ENCODE measurements at regions not wholly inside any gene's neighbourhood (a gene's known extent, or its start where the extent isn't known, plus 50 kb on each side); places are given as distances from the start of the nearest gene placed in this dataset.

DNA sequence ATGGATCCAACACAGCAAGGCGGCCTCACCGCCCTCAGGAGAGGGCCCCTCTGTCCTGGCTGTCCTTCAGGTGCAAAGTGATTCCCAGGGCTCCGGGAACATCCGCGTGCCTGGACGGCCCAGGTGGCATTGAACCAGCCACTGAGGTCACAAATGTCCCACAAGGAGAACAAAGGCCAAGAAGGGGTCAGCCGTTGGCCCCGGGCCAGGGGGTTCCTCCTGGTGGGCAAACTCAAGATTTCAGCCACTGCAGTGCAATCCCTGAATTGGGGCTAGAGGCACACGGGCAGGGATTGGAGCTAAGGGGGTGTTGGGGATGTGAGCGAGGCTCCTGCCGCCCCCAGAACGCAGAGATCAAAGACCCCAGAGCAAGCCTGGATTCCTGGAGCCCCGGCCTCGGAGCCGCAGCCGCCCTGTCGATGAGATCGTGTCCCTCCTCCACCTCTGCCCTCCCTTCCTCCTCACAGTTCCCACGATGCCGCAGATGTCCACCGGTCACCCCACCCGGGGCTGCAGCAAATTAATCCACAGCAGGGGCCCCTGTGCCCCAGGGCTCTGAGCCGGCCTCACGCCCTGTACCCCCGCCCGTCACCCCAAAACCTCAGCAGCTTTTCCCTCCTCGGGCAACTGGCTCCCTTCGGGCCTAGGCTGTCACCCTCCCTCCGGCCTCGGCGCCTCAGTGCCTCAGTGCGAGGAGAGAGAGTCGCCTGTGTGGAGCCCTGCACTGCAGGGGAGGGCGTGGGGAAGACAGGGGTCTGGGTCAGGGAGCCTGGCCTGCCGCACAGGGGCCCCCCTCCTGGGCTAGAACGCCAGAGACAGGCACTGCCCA is 56.7 kb upstream of the GALNT9 start (continued):
- TF ChIP-seq ZBTB33 (IDR thresholded peaks at IDR 0.05; ENCODE audit: borderline replicate concordance, low read depth), result no peak
- TF ChIP-seq, protein P1, sequence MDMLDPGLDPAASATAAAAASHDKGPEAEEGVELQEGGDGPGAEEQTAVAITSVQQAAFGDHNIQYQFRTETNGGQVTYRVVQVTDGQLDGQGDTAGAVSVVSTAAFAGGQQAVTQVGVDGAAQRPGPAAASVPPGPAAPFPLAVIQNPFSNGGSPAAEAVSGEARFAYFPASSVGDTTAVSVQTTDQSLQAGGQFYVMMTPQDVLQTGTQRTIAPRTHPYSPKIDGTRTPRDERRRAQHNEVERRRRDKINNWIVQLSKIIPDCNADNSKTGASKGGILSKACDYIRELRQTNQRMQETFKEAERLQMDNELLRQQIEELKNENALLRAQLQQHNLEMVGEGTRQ (IDR thresholded peaks at IDR 0.05; ENCODE audit: borderline replicate concordance, low read depth, low read length), result no peak

GRCh38 chr12:132384916-132385774 is 55.8 kb upstream of the GALNT9 start:
- POLR2A ChIA-PET, result no interaction called here
- H3K4me1 ChIP-seq (ENCODE audit: control insufficient read depth in 1 of 2, insufficient read depth in 2 of 2, low read depth in 1 of 2, low read length in 1 of 2), result peaks cover 0 to under 1% of the 10 kb centered on the region in 2 experiments; a peak in 1 of 4 replicates
- H2AFZ ChIP-seq (ENCODE audit: low read depth), result no peak overlapping the region
- H3K27ac ChIP-seq (ENCODE audit: low read depth in 2 of 2, low read length in 1 of 2), result no peak overlapping the region
- no peaks in the 10 kb centered on the region for H3K36me3 ChIP-seq (replicated peaks in 1 of 2; ENCODE audit: control insufficient read depth in 1 of 2, insufficient read depth in 2 of 2, low read length in 1 of 2)
- H3F3A ChIP-seq (replicated peaks; ENCODE audit: insufficient read depth), result no peaks in the 10 kb centered on the region
- no peak overlapping the region for H3K4me2 ChIP-seq
- 28% methylated on average over 25 of the region's 25 CpGs for WGBS (ENCODE audit: low lambda C conversion rate)
- no peaks in the 10 kb centered on the region for H3K79me2 ChIP-seq (ENCODE audit: insufficient read depth)
- H3K27me3 ChIP-seq (ENCODE audit: insufficient read depth), result peaks cover 86% of the 10 kb centered on the region
- DNase-seq, result no peak
- H3K9me3 ChIP-seq, result no peaks in the 10 kb centered on the region
- no peaks in the 10 kb centered on the region for H3K9me2 ChIP-seq
- H3K9ac ChIP-seq, result no peak overlapping the region
- no peaks in the 10 kb centered on the region for H4K20me1 ChIP-seq (ENCODE audit: insufficient read depth)
- TF ChIP-seq MAX (IDR thresholded peaks at IDR 0.05; ENCODE audit: low read depth), result no peak
- 0 out of 2 replicates have a peak, but pooled peaks have one; percentile 18 for TF ChIP-seq EZH2phosphoT487 (IDR thresholded peaks at IDR 0.05; ENCODE audit: borderline replicate concordance, low read depth)
- H3K4me3 ChIP-seq (ENCODE audit: low read depth in 2 of 2, low read length in 1 of 2), result no peak overlapping the region
- CTCF ChIA-PET, result interaction anchor here (0.9 to 2.0 kb wide), 2 partner anchors 14 to 30 kb away, joined by 3 to 5 read pairs; no protein-coding TSS in a partner anchor

GRCh38 chr12:132380641-132381040 is 51.3 kb upstream of the GALNT9 start:
- Histone ChIP-seq H3K9ac (no peak overlapping the region), H3K4me2 (no peak overlapping the region), H3K36me3 (replicated peaks in 1 of 2; ENCODE audit: control insufficient read depth in 1 of 2, insufficient read depth in 2 of 2, low read length in 1 of 2) (no peaks in the 10 kb centered on the region), H2AFZ (ENCODE audit: low read depth) (no peak overlapping the region), H3K4me3 (ENCODE audit: low read depth in 2 of 2, low read length in 1 of 2) (no peak overlapping the region), H3K9me2 (no peaks in the 10 kb centered on the region), H3K9me3 (no peaks in the 10 kb centered on the region), H3K4me1 (ENCODE audit: control insufficient read depth in 1 of 2, insufficient read depth in 2 of 2, low read depth in 1 of 2, low read length in 1 of 2) (peaks cover 0 to 6% of the 10 kb centered on the region in 2 experiments; a peak in 1 of 4 replicates), H3K27me3 (ENCODE audit: insufficient read depth) (peaks cover 82% of the 10 kb centered on the region), H3F3A (replicated peaks; ENCODE audit: insufficient read depth) (no peaks in the 10 kb centered on the region), H4K20me1 (ENCODE audit: insufficient read depth) (no peaks in the 10 kb centered on the region), H3K27ac (ENCODE audit: low read depth in 2 of 2, low read length in 1 of 2) (no peak overlapping the region), H3K79me2 (ENCODE audit: insufficient read depth) (no peaks in the 10 kb centered on the region)
- ChIA-PET CTCF (interaction anchor here (2.0 kb wide), 1 partner anchor 34 kb away, joined by 8 read pairs; no protein-coding TSS in a partner anchor), POLR2A (no interaction called here)
- 8% methylated on average over 3 of the region's 3 CpGs for WGBS (ENCODE audit: low lambda C conversion rate)
- DNase-seq, result no peak
- no peak for TF ChIP-seq RCOR1 (IDR thresholded peaks at IDR 0.05; ENCODE audit: low read length)
- no peak for TF ChIP-seq NRF1 (IDR thresholded peaks at IDR 0.05; ENCODE audit: low read depth, low read length)
- TF ChIP-seq EZH2phosphoT487 (IDR thresholded peaks at IDR 0.05; ENCODE audit: borderline replicate concordance, low read depth), result no peak
- TF ChIP-seq, protein P2, sequence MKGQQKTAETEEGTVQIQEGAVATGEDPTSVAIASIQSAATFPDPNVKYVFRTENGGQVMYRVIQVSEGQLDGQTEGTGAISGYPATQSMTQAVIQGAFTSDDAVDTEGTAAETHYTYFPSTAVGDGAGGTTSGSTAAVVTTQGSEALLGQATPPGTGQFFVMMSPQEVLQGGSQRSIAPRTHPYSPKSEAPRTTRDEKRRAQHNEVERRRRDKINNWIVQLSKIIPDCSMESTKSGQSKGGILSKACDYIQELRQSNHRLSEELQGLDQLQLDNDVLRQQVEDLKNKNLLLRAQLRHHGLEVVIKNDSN (IDR thresholded peaks at IDR 0.05; ENCODE audit: borderline replicate concordance, low read depth), result no peak
- no peak for TF ChIP-seq FOXM1 (IDR thresholded peaks at IDR 0.05; ENCODE audit: low read depth)
- no peak for TF ChIP-seq GABPA (IDR thresholded peaks at IDR 0.05; ENCODE audit: low read depth)
- no peak for TF ChIP-seq RFX5 (IDR thresholded peaks at IDR 0.05; ENCODE audit: low read length)
- TF ChIP-seq, protein P1 (IDR thresholded peaks at IDR 0.05; ENCODE audit: borderline replicate concordance, low read depth, low read length), result no peak
- no peak for TF ChIP-seq CHD2 (IDR thresholded peaks at IDR 0.05; ENCODE audit: low read length, partially characterized antibody)
- no peak for TF ChIP-seq JUND (IDR thresholded peaks at IDR 0.05)
- TF ChIP-seq RXRA (IDR thresholded peaks at IDR 0.05; ENCODE audit: borderline replicate concordance, low read depth), result no peak
- TF ChIP-seq ZBTB33 (IDR thresholded peaks at IDR 0.05; ENCODE audit: borderline replicate concordance, low read depth), result no peak
- no peak for TF ChIP-seq EP300 (IDR thresholded peaks at IDR 0.05; ENCODE audit: borderline replicate concordance in 1 of 2, low read depth in 1 of 2, low read length in 1 of 2)
